ENCODE measurements at regions not wholly inside any gene's neighbourhood (a gene's known extent, or its start where the extent isn't known, plus 50 kb on each side); places are given as distances from the start of the nearest gene placed in this dataset.
"Not testable (repeated sequence)": the region's sequence is repeated elsewhere in the genome, so short reads cannot be mapped to it uniquely, and the experiment has no call there.

DNA sequence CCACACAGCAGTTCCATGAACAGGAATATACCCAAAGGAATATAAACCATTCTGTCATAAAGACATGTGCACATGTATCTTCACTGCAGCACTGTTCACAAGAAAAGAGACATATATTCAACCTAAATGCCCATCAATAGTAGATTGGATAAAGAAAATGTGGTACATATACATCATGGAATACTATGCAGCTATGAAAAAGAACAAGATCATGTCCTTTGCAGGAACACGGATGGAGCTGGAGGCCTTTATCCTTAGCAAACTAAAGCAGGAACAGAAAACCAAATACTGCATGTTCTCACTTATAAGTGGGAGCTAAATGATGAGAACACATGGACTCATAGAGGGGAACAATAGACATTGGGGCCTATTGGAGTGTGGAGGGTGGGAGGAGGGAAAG lies 95.4 kb downstream of the MFAP3L start:
- TF ChIP-seq, protein P1, sequence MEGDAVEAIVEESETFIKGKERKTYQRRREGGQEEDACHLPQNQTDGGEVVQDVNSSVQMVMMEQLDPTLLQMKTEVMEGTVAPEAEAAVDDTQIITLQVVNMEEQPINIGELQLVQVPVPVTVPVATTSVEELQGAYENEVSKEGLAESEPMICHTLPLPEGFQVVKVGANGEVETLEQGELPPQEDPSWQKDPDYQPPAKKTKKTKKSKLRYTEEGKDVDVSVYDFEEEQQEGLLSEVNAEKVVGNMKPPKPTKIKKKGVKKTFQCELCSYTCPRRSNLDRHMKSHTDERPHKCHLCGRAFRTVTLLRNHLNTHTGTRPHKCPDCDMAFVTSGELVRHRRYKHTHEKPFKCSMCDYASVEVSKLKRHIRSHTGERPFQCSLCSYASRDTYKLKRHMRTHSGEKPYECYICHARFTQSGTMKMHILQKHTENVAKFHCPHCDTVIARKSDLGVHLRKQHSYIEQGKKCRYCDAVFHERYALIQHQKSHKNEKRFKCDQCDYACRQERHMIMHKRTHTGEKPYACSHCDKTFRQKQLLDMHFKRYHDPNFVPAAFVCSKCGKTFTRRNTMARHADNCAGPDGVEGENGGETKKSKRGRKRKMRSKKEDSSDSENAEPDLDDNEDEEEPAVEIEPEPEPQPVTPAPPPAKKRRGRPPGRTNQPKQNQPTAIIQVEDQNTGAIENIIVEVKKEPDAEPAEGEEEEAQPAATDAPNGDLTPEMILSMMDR (IDR thresholded peaks at IDR 0.05): not testable (repeated sequence)
- TF ChIP-seq POLR2A (IDR thresholded peaks at IDR 0.05): not testable (repeated sequence)

All from esophagus squamous epithelium (tissue), 4 donors.